Fibroblast of pulmonary artery (primary cell): ENCODE measurements at regions not wholly inside any gene's neighbourhood (a gene's known extent, or its start where the extent isn't known, plus 50 kb on each side); places are given as distances from the start of the nearest gene placed in this dataset.
"Not testable (repeated sequence)": the region's sequence is repeated elsewhere in the genome, so short reads cannot be mapped to it uniquely, and the experiment has no call there.

ENCODE experiments used
- DNase-seq: peaks from one replicate; pipeline ENCODE4 v3.0.0-alpha.2; 2010; ENCODE audit warnings: low read depth
- H3K4me3 ChIP-seq: replicated peaks from 2 replicates; pipeline ENCODE4 v1.5.1; 2011; ENCODE audit warnings: low read depth, mild to moderate bottlenecking, control low read depth, low read length, moderate library complexity
- TF ChIP-seq, protein P1 (sequence below): IDR thresholded peaks from 2 replicates; pipeline ENCODE4 v1.5.1; 2011; ENCODE audit warnings: mild to moderate bottlenecking, control low read depth, low read length, inconsistent platforms; ENCODE audit errors: missing control alignments

DNA sequence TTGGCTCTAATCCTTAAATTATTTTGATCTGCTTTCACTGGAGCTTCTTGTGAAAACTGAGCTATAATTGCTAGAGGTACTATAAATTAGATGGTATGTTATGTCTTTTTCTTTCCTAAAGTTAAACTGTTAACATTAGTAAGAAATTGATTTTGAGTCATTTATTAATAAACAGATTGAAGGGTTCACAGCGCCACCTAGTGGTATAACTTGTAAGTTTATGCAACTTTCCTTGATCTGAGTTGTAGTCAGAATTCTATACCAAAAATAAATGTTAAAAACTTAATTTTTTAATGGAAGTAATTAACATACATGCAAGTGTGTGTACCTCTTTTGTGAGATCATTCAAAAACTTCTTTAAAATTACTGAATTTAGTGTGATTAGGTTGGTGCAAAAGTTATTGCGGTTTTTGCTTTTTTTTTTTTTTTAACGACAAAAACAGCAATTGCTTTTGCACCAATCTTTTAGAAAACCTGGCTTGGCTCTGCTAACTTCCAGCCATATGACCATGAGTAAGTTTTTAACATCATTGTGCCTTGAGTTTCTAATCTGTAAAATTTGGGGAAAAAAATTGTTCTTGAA, 151.5 kb downstream of the CENPC start:
- DNase-seq, result peak; percentile 66
- H3K4me3 ChIP-seq, result no peak overlapping the region
- TF ChIP-seq, protein P1, sequence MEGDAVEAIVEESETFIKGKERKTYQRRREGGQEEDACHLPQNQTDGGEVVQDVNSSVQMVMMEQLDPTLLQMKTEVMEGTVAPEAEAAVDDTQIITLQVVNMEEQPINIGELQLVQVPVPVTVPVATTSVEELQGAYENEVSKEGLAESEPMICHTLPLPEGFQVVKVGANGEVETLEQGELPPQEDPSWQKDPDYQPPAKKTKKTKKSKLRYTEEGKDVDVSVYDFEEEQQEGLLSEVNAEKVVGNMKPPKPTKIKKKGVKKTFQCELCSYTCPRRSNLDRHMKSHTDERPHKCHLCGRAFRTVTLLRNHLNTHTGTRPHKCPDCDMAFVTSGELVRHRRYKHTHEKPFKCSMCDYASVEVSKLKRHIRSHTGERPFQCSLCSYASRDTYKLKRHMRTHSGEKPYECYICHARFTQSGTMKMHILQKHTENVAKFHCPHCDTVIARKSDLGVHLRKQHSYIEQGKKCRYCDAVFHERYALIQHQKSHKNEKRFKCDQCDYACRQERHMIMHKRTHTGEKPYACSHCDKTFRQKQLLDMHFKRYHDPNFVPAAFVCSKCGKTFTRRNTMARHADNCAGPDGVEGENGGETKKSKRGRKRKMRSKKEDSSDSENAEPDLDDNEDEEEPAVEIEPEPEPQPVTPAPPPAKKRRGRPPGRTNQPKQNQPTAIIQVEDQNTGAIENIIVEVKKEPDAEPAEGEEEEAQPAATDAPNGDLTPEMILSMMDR, result peak; percentile 63

DNA sequence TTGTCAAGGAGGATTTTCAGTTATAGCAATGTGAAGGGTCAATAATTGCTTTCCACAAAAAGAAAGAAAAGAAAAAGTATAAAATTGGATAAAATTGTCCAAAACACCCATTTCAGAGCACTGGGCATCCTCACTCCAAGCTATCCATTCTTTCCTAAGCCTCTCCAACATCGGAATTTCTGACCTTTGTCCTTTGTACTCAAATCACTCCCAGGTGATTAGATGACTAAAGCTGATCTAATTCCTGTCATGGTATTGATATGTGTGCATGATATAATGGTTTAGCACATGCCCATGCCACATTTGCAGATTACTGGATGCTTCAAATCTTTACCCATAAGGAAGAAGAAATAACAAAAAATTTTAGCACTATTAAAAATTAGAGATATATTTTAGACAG, 152.3 kb downstream of the CENPC start:
- DNase-seq, result no peak
- TF ChIP-seq, protein P1, result no peak

DNA sequence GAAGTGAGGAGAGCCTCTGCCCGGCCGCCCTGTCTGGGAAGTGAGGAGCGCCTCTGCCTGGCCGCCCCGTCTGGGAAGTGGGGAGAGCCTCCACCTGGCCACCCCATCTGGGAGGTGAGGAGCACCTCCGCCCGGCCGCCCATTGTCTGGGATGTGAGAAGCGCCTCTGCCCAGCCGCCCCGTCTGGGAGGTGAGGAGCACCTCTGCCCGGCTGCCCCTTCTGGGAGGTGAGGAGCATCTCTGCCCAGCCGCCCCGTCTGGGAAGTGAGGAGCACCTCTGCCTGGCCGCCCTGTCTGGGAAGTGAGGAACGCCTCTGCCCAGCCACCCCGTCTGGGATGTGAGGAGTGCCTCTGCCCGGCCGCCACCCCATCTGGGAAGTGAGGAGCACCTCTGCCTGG, 163.9 kb downstream of the CENPC start:
- not testable (repeated sequence) for DNase-seq, H3K4me3 ChIP-seq

More for the DNA sequence above, 152.3 kb downstream of the CENPC start:
- H3K4me3 ChIP-seq, result no peak overlapping the region

DNA sequence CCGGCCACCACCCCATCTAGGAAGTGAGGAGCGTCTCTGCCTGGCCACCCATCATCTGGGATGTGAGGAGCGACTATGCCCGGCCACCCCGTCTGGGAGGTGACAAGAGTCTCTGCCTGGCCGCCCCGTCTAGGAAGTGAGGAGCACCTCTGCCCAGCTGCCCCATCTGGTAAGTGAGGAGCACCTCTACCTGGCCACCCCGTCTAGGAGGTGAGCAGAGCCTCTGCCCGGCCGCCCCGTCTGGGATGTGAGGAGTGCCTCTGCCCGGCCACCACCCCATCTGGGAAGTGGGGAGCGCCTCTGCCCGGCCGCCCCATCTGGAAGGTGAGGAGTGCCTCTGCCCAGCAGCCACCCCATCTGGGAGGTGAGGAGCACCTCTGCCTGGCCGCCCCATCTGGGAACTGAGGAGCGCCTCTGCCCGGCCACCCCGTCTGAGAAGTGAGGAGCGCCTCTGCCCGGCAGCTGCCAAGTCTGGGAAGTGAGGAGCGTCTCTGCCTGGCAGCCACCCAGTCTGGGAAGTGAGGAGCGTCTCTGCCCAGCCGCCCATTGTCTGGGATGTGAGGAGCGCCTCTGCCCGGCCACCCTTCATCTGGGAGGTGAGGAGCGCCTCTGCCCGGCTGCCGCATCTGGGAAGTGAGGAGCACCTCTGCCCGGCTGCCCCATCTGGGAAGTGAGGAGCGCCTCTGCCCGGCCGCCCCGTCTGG, 164.4 kb downstream of the CENPC start:
- DNase-seq, H3K4me3 ChIP-seq: not testable (repeated sequence)

DNA sequence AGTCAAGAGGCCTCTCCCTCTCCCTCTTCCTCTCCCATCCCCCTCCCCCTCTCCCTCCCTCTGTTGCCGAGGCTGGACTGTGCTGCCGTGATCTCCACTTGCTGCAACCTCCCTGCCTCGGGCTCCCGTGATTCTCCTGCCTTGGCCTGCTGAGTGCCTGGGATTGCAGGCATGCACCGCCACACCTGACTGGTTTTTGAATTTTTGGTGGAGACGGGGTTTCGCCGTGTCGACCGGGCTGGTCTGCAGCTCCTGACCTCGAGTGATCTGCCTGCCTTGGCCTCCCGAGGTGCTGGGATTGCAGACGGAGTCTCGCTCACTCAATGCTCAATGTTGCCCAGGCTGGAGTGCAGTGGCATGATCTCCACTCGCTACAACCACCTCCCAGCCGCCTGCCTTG, 165.1 kb downstream of the CENPC start:
- H3K4me3 ChIP-seq, result no peak overlapping the region
- TF ChIP-seq, protein P1, result no peak
- DNase-seq, result no peak

DNA sequence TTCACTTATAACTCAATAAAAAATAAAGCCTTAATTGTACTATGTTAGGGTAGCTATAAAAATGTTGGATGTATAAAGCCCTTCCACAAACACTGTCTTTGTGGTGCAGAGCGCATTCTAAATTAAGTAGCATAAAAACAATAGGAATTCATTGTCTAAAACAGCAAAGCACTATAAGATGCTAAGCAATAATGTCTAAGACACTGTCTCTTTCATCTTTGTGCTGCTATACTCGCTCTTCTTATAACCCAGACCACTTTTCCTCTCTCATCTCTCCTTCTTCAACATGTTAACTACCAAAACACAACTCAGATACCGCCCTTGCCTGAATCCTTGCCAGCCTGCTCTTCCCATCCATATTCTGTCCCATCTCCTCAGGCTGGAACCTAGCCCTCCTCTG, 170.0 kb downstream of the CENPC start:
- TF ChIP-seq, protein P1, result no peak
- DNase-seq, result no peak
- no peak overlapping the region for H3K4me3 ChIP-seq

DNA sequence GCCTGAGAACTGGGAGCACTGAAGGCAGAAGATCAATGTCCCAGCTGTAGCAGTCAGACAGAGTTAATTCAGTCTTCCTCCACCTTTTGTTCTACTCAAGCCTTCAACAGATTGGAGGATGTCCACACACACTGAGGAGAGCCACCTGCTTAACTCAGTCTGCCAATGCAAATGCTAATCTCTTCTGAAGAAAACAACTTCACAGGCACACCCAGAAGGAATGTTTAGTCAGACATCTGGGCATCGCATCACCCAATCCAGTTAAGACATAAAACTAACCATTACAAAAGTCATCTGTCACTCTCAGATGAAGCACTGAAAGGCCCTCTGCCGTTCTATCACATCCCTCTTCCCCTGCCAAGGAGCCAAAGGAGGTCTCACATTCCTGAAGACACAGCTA, 173.7 kb downstream of the CENPC start:
- TF ChIP-seq, protein P1, result no peak
- no peak overlapping the region for H3K4me3 ChIP-seq
- no peak for DNase-seq

DNA sequence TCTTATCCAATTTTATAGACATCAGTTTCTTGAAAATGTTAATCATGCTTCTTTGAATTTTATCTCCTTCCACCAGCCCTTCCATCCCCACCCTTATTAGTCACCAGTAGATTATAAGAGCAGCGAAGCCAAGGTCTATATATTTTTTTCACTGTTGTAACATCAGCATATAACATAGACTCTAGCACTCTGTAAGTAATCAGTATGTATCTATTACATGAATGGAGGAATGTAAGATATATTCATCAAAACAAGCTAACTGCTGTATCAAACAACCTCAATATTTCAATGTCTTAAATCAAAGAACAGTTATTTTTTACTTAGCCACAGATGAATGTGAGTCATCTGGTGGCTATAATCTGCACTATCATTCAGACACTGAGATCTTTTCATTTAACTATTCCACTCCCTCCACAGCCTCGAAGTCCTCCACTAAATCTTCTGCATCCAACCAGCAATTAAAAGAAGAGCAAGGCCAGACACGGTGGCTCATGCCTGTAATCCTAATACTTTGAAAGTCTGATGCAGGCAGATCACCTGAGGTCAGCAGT, 178.9 kb downstream of the CENPC start:
- TF ChIP-seq, protein P1, result no peak
- H3K4me3 ChIP-seq, result no peak overlapping the region
- DNase-seq, result no peak
